IMR-90 (cell line): ENCODE measurements at regions not wholly inside any gene's neighbourhood (a gene's known extent, or its start where the extent isn't known, plus 50 kb on each side); places are given as distances from the start of the nearest gene placed in this dataset.

Source experiments
- ATAC-seq: fragments of 200-7000 bp; cut with Tn5 transposase; 2 replicates; pipeline ENCODE4 v1.9.1; 2020; ENCODE audit warnings: low read depth, mild to moderate bottlenecking, moderate library complexity
- BruUV-seq: library from RNA; stranded (reverse); fragments of 400-500 nt; replicated peaks from 2 replicates; lab custom pipeline; 2021; lab: Mats Ljungman, UMichigan
- CTCF ChIA-PET: fragments of 300-600 bp; formaldehyde crosslinking; extraction: SDS; loops from one replicate; lab custom pipeline; 2021; ENCODE audit warnings: antibody characterized with exemption; lab: Yijun Ruan, JAX
- POLR2A ChIA-PET: fragments of 300-600 bp; sonication (Branson Sonifier 250); formaldehyde crosslinking; loops from one replicate; lab custom pipeline; 2022; ENCODE audit warnings: antibody characterized with exemption; ENCODE audit not compliant: unreplicated experiment; lab: Charles Lee
- DNase-seq: peaks from one replicate; pipeline ENCODE4 v3.0.0; 2013
- H2AFZ ChIP-seq: replicated peaks from 2 replicates; pipeline ENCODE3; 2013; ENCODE audit warnings: low read length, mild to moderate bottlenecking; ENCODE audit not compliant: poor library complexity
- H2AK5ac ChIP-seq: 2 replicates; pipeline ENCODE4 v1.6.1; 2013; ENCODE audit warnings: low read depth, low read length, inconsistent platforms
- H2AK9ac ChIP-seq: replicated peaks from 2 replicates; pipeline ENCODE3; 2013; ENCODE audit warnings: mild to moderate bottlenecking, low read depth, low read length, moderate library complexity; ENCODE audit not compliant: poor library complexity
- H2BK120ac ChIP-seq: 2 replicates; pipeline ENCODE4 v1.6.1; 2013; ENCODE audit warnings: low read depth, low read length, inconsistent platforms
- H2BK15ac ChIP-seq: 3 replicates; pipeline ENCODE4 v1.6.1; 2013; ENCODE audit warnings: low read depth, low read length, inconsistent platforms
- H2BK20ac ChIP-seq: 2 replicates; pipeline ENCODE4 v1.6.1; 2013; ENCODE audit warnings: low read depth, mild to moderate bottlenecking, inconsistent platforms, low read length, moderate library complexity
- H2BK5ac ChIP-seq: 2 replicates; pipeline ENCODE4 v1.6.1; 2013; ENCODE audit warnings: mild to moderate bottlenecking, low read depth, low read length, inconsistent platforms; ENCODE audit not compliant: poor library complexity, severe bottlenecking
- H3K14ac ChIP-seq: replicated peaks from 2 replicates; pipeline ENCODE4 v1.6.1; 2013; ENCODE audit warnings: low read depth, low read length, inconsistent platforms
- H3K18ac ChIP-seq: 2 replicates; pipeline ENCODE4 v1.6.1; 2013; ENCODE audit warnings: low read depth, low read length, control low read depth
- H3K23ac ChIP-seq: 2 replicates; pipeline ENCODE4 v1.6.1; 2013; ENCODE audit warnings: low read depth, low read length, inconsistent platforms
- H3K27ac ChIP-seq: 2 replicates; pipeline ENCODE4 v1.5.1; 2013; ENCODE audit warnings: mild to moderate bottlenecking, control low read depth, low read length; ENCODE audit not compliant: insufficient read depth
- H3K27me3 ChIP-seq: 2 replicates; pipeline ENCODE4 v1.6.1; 2013; ENCODE audit warnings: low read length; ENCODE audit not compliant: control insufficient read depth, insufficient read depth
- H3K36me3 ChIP-seq: 2 replicates; pipeline ENCODE4 v1.6.1; 2013; ENCODE audit warnings: low read length, mixed read lengths; ENCODE audit not compliant: control insufficient read depth, insufficient read depth
- H3K4ac ChIP-seq: 2 replicates; pipeline ENCODE4 v1.6.1; 2013; ENCODE audit warnings: low read depth, low read length, inconsistent platforms
- H3K4me1 ChIP-seq: 2 replicates; pipeline ENCODE4 v1.6.1; 2013; ENCODE audit warnings: low read length, mixed read lengths; ENCODE audit not compliant: control insufficient read depth, insufficient read depth
- H3K4me2 ChIP-seq: 2 replicates; pipeline ENCODE4 v1.6.1; 2013; ENCODE audit warnings: low read depth, mild to moderate bottlenecking, control low read depth, low read length, moderate library complexity
- H3K4me3 ChIP-seq: 2 replicates; pipeline ENCODE4 v1.5.1; 2013; ENCODE audit warnings: low read depth, mild to moderate bottlenecking, control low read depth, low read length, moderate library complexity; ENCODE audit not compliant: insufficient read depth
- H3K56ac ChIP-seq: 2 replicates; pipeline ENCODE4 v1.6.1; 2013; ENCODE audit warnings: low read length, inconsistent platforms; ENCODE audit not compliant: insufficient read depth; ENCODE audit errors: extremely low read depth
- H3K79me1 ChIP-seq, 2 experiments: 2 replicates each; pipeline ENCODE4 v1.6.1; 2013; ENCODE audit warnings: low read length in 2 of 2, inconsistent platforms in 1 of 2, low read depth in 1 of 2
- H3K9ac ChIP-seq: 2 replicates; pipeline ENCODE4 v1.6.1; 2013; ENCODE audit warnings: low read depth, low read length, control low read depth
- H3K9me1 ChIP-seq: 2 replicates; pipeline ENCODE4 v1.6.1; 2013; ENCODE audit warnings: low read length, inconsistent platforms; ENCODE audit not compliant: insufficient read depth
- H3K9me3 ChIP-seq: 2 replicates; pipeline ENCODE4 v1.6.1; 2013; ENCODE audit warnings: low read length; ENCODE audit not compliant: control insufficient read depth, insufficient read depth
- H4K20me1 ChIP-seq: 2 replicates; pipeline ENCODE4 v1.6.1; 2013; ENCODE audit warnings: low read length, inconsistent platforms; ENCODE audit not compliant: insufficient read depth
- H4K5ac ChIP-seq: 2 replicates; pipeline ENCODE4 v1.6.1; 2013; ENCODE audit warnings: mild to moderate bottlenecking, low read depth, low read length, control low read depth
- H4K8ac ChIP-seq, 2 experiments: 2 replicates each; pipeline ENCODE4 v1.6.1; 2013; ENCODE audit warnings: low read depth in 2 of 2, low read length in 2 of 2, control low read depth in 1 of 2, inconsistent platforms in 1 of 2
- H4K91ac ChIP-seq: 2 replicates; pipeline ENCODE4 v1.6.1; 2013; ENCODE audit warnings: low read depth, low read length, inconsistent platforms; ENCODE audit not compliant: insufficient read depth
- CHD1 ChIP-seq: IDR thresholded peaks from 2 replicates; pipeline ENCODE4 v1.6.1; 2012; ENCODE audit warnings: low read depth, low read length, improper control_type of control experiment
- MAFK ChIP-seq: IDR thresholded peaks from 2 replicates; pipeline ENCODE4 v1.6.1; 2012; ENCODE audit warnings: low read depth, low read length, improper control_type of control experiment
- MAZ ChIP-seq: IDR thresholded peaks from 2 replicates; pipeline ENCODE4 v1.6.1; 2012; ENCODE audit warnings: low read depth, mild to moderate bottlenecking, low read length, improper control_type of control experiment, moderate library complexity, borderline replicate concordance
- dilution Hi-C: fragments of 300-500 bp; cut with HindIII; formaldehyde crosslinking; loops from one replicate; pipeline ENCODE4 v1.14.3; 2018; ENCODE audit warnings: low sequenced_read_pairs; ENCODE audit not compliant: unreplicated experiment
- in situ Hi-C: fragments of 300-500 bp; cut with MboI; formaldehyde crosslinking; loops from 3 replicates; pipeline ENCODE4 v1.14.3; 2019; ENCODE audit warnings: low sequenced_read_pairs, inconsistent platforms, mixed read lengths
- intact Hi-C: fragments of 100-400 bp; cut with micrococcal nuclease; formaldehyde crosslinking; loops from 2 replicates; pipeline ENCODE4 v1.10.0; 2022
- TF ChIP-seq, protein P1 (sequence below): fragments of 150-350 bp; IDR thresholded peaks from 2 replicates; pipeline ENCODE4 v1.6.1; 2016; ENCODE audit warnings: low read depth, mild to moderate bottlenecking, low read length, moderate library complexity, borderline replicate concordance
- TF ChIP-seq, protein P2 (sequence below): conservative IDR thresholded peaks from 2 replicates; pipeline ENCODE4 v1.5.1; 2012; ENCODE audit warnings: mild to moderate bottlenecking, low read depth, low read length, improper control_type of control experiment

DNA sequence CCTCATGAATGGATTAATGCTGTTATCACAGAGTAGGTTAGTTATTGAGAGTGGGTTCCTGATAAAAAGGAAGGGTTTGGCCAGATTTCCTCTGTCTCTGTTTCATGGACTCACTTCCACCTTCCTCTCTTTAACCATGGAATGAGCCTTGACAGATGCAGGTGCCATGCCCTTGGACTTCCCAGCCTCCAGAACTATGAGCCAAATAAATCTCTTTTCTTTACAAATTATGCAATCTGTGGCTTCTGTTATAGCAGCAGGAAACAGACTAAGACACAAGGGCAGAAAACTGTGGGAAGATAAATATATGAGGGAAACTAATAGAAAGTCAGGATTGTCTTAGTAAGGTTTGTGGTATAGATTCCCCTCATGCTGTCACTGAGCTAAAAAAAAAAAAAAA, 106.5 kb downstream of the QRSL1 start:
- H3K4me2 ChIP-seq: no peak overlapping the region
- no peak overlapping the region for H3K23ac ChIP-seq
- no peak overlapping the region for H2AFZ ChIP-seq
- H3K9ac ChIP-seq: no peak overlapping the region
- intact Hi-C loops (no loop called here), dilution Hi-C loops (no loop called here), in situ Hi-C loops (no loop called here)
- no TSS peak for BruUV-seq
- no peaks in the 10 kb centered on the region for H4K20me1 ChIP-seq
- peaks cover 13% of the 10 kb centered on the region for H3K27me3 ChIP-seq
- no peaks in the 10 kb centered on the region for H3K79me1 ChIP-seq
- no peaks in the 10 kb centered on the region for H3K9me1 ChIP-seq
- H2BK120ac ChIP-seq: no peak overlapping the region
- H2AK5ac ChIP-seq: no peak overlapping the region
- H3K4me3 ChIP-seq: no peak overlapping the region
- TF ChIP-seq, protein P1, sequence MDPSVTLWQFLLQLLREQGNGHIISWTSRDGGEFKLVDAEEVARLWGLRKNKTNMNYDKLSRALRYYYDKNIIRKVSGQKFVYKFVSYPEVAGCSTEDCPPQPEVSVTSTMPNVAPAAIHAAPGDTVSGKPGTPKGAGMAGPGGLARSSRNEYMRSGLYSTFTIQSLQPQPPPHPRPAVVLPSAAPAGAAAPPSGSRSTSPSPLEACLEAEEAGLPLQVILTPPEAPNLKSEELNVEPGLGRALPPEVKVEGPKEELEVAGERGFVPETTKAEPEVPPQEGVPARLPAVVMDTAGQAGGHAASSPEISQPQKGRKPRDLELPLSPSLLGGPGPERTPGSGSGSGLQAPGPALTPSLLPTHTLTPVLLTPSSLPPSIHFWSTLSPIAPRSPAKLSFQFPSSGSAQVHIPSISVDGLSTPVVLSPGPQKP: no peak
- TF ChIP-seq MAZ (no peak), CHD1 (no peak), MAFK (no peak)
- TF ChIP-seq, protein P2, sequence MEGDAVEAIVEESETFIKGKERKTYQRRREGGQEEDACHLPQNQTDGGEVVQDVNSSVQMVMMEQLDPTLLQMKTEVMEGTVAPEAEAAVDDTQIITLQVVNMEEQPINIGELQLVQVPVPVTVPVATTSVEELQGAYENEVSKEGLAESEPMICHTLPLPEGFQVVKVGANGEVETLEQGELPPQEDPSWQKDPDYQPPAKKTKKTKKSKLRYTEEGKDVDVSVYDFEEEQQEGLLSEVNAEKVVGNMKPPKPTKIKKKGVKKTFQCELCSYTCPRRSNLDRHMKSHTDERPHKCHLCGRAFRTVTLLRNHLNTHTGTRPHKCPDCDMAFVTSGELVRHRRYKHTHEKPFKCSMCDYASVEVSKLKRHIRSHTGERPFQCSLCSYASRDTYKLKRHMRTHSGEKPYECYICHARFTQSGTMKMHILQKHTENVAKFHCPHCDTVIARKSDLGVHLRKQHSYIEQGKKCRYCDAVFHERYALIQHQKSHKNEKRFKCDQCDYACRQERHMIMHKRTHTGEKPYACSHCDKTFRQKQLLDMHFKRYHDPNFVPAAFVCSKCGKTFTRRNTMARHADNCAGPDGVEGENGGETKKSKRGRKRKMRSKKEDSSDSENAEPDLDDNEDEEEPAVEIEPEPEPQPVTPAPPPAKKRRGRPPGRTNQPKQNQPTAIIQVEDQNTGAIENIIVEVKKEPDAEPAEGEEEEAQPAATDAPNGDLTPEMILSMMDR: no peak
- H4K91ac ChIP-seq: no peak overlapping the region
- no peak overlapping the region for H3K4ac ChIP-seq
- no peak overlapping the region for H3K27ac ChIP-seq
- no peaks in the 10 kb centered on the region for H3K36me3 ChIP-seq
- DNase-seq (no peak), ATAC-seq (no peak)
- no peak overlapping the region for H2BK20ac ChIP-seq
- no peak overlapping the region for H3K18ac ChIP-seq
- H3K56ac ChIP-seq: no peak overlapping the region
- no peak overlapping the region for H4K5ac ChIP-seq
- no peak overlapping the region for H4K8ac ChIP-seq
- no peak overlapping the region for H3K14ac ChIP-seq
- no peak overlapping the region for H2BK5ac ChIP-seq
- H2AK9ac ChIP-seq: no peak overlapping the region
- no peak overlapping the region for H2BK15ac ChIP-seq
- CTCF ChIA-PET: no interaction called here
- H3K4me1 ChIP-seq: no peaks in the 10 kb centered on the region
- POLR2A ChIA-PET: interaction anchor here (0.6 to 1.1 kb wide), 2 partner anchors 8 to 10 kb away, joined by 3 read pairs; no protein-coding TSS in a partner anchor
- H3K9me3 ChIP-seq: no peaks in the 10 kb centered on the region
